GM12864 (cell line): ENCODE measurements at regions not wholly inside any gene's neighbourhood (a gene's known extent, or its start where the extent isn't known, plus 50 kb on each side); places are given as distances from the start of the nearest gene placed in this dataset.

ENCODE experiments used
- DNase-seq: peaks from one replicate; pipeline ENCODE4 v3.0.0-alpha.2; 2011; ENCODE audit warnings: low read depth
- H3K4me3 ChIP-seq: 2 replicates; pipeline ENCODE4 v1.5.1; 2011; ENCODE audit warnings: mild to moderate bottlenecking, low read depth, low read length, control low read depth
- TF ChIP-seq, protein P1 (sequence below): IDR thresholded peaks from 2 replicates; pipeline ENCODE4 v1.5.1; 2011; ENCODE audit warnings: low read depth, mild to moderate bottlenecking, moderate library complexity, low read length, control low read depth, inconsistent platforms; ENCODE audit errors: missing control alignments

DNA sequence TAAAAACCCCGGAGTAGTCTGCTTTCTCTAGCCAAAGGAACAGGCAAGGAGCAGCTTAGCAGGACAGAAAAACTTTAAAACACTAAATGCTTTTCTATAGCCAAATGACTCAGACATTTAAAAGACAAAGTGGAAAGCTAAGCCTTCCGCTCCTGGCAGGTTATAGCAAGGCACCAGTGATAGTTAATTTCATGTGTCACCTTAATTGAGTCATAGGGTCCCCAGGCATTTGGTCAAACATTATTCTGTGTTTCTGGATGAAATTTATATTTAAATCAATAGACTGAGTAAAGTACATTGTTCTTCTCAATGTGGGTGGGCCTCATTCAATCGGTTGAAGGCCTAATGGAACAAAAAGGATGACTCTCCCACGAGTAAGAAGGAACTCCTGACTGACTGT, 885.7 kb upstream of the ADGRL3 start:
- DNase-seq = no peak
- no peak overlapping the region for H3K4me3 ChIP-seq
- TF ChIP-seq, protein P1, sequence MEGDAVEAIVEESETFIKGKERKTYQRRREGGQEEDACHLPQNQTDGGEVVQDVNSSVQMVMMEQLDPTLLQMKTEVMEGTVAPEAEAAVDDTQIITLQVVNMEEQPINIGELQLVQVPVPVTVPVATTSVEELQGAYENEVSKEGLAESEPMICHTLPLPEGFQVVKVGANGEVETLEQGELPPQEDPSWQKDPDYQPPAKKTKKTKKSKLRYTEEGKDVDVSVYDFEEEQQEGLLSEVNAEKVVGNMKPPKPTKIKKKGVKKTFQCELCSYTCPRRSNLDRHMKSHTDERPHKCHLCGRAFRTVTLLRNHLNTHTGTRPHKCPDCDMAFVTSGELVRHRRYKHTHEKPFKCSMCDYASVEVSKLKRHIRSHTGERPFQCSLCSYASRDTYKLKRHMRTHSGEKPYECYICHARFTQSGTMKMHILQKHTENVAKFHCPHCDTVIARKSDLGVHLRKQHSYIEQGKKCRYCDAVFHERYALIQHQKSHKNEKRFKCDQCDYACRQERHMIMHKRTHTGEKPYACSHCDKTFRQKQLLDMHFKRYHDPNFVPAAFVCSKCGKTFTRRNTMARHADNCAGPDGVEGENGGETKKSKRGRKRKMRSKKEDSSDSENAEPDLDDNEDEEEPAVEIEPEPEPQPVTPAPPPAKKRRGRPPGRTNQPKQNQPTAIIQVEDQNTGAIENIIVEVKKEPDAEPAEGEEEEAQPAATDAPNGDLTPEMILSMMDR = no peak

DNA sequence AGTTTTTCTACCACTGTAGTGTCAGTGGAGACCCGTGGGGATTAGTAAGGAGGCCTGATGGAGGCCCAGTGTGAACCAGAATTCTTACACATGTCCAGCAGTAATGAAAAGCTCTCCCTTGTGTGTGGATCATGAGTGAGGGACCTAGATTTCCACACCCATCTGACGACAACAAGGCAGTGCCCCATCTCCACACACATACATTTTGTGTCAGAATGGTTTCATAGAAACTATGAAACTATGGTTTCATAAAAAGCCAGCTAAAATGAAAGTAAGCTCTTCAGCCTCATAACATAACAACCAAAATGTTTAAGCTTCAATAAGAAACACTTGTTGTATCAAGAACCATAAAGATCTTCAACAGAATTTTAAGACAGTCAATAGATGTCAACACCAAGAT, 884.5 kb upstream of the ADGRL3 start:
- no peak overlapping the region for H3K4me3 ChIP-seq
- DNase-seq = no peak
- TF ChIP-seq, protein P1 = no peak

DNA sequence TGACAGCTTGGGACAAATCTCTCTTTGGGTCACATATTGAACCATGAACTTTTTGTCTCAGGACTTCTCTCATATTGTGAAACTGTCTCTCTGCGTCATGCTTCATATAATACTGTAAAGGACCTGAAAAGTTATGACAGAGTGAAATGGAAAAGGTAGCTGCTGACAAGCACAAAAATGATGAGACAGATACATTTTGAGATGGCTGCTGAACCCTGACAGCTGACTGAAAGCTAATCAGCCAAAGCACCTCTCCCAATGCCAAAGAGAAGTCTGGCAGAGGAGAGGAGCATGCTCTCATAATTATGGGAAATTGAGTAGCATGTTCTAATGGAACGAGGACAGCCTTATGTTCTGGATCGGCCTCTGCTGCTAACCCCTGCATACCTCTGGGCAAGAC, 873.4 kb upstream of the ADGRL3 start:
- TF ChIP-seq, protein P1 = no peak
- H3K4me3 ChIP-seq = no peak overlapping the region
- DNase-seq = no peak

DNA sequence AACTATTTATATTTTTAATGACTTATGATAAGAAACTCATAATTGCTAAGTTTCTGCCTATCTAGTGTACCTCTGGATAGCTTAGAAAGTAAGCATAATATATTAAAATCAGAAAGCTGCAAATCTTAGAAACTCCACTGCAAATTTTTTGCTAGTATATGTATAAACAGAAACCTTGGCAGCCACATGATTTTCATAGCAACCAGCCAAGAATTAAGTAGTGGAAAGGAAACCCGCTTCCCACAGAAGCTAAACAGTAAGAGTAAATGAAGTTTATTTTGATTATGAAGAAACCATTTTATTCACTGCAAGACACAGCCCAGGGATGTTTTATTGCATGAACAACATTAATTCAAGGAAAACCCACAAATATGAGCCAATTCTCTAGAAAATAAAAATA, 872.5 kb upstream of the ADGRL3 start:
- TF ChIP-seq, protein P1 = no peak
- H3K4me3 ChIP-seq = no peak overlapping the region
- DNase-seq = no peak

DNA sequence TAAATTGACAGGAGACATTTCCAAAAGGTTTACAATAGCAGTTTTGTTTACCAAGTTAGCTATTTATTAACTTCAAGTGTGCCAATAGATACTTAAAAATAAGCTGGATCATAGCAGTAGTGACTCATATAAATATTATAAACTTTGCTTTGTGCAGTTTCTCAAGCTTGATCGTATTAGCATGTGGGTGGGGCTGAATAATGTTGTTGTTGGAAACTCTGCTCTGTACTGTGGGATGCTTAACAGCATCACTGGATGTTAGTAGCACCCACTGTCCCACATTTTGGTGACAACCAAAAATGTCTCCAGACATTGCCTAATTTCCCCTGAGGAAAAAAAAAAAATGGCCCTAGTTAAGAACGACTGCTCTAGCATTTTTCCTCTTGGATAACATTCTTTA, 855.2 kb upstream of the ADGRL3 start:
- DNase-seq = no peak
- no peak overlapping the region for H3K4me3 ChIP-seq

DNA sequence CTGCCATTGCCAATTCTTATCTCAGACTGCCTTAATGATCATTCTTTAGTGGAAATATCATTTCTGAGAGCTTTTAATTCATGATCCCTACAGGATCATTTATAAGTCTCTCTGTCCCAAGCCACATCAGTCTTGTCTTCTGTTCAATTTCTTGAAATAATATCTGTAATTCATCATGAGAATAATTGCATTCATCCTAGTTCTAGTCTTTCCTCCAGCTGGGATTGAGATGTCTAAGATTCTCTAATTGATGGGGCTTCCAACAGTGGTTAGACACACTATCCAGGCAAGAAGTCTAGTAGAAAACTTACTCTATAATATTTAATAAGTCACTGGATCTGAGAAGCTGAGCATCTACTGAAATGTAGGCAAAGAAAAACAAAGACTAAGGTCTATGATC, 854.7 kb upstream of the ADGRL3 start:
- DNase-seq = no peak
- TF ChIP-seq, protein P1 = no peak
- no peak overlapping the region for H3K4me3 ChIP-seq

More for the DNA sequence above, 855.2 kb upstream of the ADGRL3 start:
- TF ChIP-seq, protein P1 = no peak

DNA sequence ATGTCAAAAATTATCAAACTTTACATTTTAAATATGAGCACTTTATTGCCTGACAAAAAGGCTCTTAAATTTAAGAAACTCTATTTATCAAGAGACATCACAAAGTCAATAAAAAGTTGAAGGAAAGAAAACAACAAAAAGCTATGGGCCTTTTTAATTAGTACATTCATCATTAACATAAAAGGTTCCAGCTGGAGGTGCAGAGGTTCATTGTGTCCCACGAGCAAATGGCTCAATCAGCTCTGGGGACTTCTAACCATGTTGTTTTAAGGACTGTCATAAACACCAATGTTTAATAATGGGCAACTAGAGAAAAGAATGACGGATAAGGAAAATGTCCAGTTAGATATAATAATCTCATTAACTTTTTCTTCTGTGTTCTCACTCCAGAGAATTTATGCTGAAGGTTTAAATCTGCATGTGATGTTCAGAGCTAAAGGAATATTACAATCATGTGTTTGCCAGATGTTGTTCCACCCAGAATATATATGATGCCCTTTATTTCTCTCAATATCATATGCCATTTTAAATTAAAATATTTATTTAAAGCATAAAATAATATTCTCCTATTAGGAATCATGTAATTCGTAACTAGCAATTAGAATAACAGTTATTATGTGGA, 840.3 kb upstream of the ADGRL3 start:
- DNase-seq = no peak
- TF ChIP-seq, protein P1 = no peak
- no peak overlapping the region for H3K4me3 ChIP-seq
